Kidney capillary endothelial cell (primary cell): ENCODE measurements at regions not wholly inside any gene's neighbourhood (a gene's known extent, or its start where the extent isn't known, plus 50 kb on each side); places are given as distances from the start of the nearest gene placed in this dataset.
"Not testable (repeated sequence)": the region's sequence is repeated elsewhere in the genome, so short reads cannot be mapped to it uniquely, and the experiment has no call there.

ENCODE experiments used
- DNase-seq: peaks from one replicate; pipeline ENCODE4 v3.0.0-alpha.2; 2018; ENCODE audit warnings: low spot score

- DNase-seq: no peak
These were observed 1259.0 kb upstream of the GOT2 start for GRCh38 chr16:59993101-59993500.

DNA sequence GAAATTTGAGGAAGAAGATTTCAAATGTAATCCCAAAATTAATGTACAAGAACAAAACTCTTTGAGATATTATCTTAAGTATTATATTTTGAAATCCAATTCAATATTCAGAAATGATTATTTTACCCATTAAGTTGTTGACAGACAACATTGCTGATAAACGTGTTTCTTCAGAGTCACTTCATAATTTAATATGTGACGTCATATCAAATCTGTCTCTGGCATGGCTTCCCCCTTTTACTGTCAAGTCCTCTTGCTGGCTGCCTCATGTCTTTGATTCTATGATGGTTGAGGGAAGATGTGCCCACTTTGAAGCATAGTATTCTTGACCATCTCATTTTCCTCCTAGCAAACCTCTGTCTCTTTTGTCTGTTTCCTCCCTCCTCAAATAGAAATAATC lies 1257.1 kb upstream of the GOT2 start:
- DNase-seq: no peak

DNA sequence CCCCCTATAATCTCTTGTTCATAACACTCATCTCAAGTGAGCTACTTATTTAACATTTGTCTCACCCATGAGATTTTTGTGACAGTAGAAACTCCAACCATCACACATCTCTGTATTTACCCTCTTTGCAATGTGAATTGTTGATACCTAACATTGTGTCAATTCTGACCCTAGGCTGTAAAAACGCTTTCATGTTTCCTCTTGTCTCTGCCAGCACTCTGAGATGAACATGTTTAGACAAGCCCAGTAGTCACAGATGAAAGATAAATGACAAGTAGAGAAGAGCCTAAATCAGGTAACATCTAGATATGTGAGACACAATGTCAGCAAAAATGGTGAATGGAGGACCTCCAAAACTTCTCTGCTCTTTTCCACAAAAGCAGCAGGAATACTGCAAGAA lies 1254.5 kb upstream of the GOT2 start:
- DNase-seq: no peak

GRCh38 chr16:59975953-59976352 lies 1241.8 kb upstream of the GOT2 start:
- no peak for DNase-seq

- DNase-seq: no peak
These were observed 1239.8 kb upstream of the GOT2 start for GRCh38 chr16:59973966-59974365.

GRCh38 chr16:59971264-59971663 lies 1237.1 kb upstream of the GOT2 start:
- DNase-seq: peak; percentile 36

DNA sequence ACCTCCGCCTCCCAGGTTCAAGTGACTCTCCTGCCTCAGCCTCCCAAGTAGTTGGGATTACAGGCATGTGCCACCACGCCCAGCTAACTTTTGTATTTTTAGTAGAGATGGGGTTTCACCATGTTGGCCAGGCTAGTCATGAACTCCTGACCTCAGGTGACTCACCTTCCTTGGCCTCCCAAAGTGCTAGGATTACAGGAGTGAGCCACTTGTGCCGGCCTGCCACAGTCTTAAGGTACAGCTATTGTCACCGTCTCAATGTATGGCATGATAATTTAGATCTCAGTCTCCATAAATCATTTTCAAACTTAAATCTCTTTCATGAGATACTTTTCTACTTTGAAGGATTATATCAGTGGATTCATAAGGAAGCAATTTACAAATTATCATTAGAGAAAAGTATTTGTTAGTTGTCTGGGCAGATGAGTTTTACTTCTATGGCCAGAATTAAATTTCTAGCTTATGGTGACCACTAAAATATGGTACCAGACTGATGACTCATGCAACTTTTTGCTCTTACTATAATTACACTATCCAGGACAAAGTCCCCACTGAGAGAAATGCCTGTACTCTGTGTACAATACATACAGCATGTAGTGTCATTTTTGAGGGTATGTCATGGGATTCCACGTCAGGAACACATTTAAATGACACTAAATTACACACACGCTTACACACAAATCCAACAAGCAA lies 1230.3 kb upstream of the GOT2 start:
- no peak for DNase-seq

DNA sequence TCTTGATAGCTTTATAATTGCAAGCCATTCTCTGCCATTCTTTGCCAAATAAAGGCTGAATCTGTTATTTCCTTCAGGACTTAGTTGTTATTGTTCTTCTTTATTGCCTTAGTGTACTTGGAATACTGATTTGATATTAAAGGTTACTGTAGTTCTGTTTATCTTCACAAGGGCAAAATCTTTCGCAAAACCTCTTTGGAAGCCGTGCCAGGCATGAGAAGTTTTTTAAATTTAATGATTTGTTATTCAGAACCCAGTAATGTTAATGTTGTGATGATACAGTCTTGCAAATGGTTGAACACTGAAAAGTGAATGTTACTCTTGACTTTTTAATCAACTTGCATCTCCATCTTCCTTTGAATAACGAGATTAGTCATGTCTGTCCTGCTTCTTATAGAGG lies 1225.2 kb upstream of the GOT2 start:
- no peak for DNase-seq

- no peak for DNase-seq
These were observed 1216.3 kb upstream of the GOT2 start for GRCh38 chr16:59950431-59950830.

GRCh38 chr16:59944041-59944440 lies 1209.9 kb upstream of the GOT2 start:
- not testable (repeated sequence) for DNase-seq

DNA sequence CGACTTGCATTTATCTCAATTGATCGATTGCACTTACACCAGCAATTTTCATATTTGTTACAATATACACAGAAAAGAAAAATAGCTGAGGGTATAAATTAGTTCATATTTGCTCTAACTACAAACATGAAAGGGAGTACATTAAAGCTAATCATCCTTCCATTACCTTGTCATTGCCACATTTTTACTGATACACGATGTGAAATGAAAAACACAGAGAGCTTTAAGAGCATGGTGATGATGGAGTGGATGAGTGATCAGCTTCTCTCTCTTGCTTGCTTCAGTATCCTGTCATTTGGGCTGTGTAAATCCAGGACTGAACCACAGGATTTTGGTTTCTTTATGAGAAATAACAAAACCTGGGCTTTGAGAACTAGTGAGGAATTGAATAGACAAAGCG lies 1207.5 kb upstream of the GOT2 start:
- DNase-seq: no peak

DNA sequence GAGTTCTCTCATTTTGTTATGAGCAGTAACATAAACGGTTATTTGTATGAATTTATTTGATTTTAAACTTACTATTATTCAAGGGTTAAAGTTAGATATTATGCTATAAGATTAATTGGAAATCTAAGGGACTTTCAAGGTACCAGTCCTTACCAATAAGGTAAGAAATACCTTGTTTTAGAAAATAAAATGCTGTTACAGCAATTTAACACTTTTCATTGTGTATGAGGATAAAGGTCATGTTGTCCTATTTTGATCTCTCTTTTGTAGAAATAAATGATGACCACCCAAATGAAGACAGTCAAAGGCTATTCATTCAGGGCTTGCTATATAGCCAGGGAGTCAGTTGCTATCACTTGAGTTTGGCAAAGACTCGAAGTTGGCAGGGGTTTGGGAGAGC lies 1185.9 kb upstream of the GOT2 start:
- DNase-seq: no peak

- no peak for DNase-seq
These were observed 1179.5 kb upstream of the GOT2 start for GRCh38 chr16:59913666-59914065.

DNA sequence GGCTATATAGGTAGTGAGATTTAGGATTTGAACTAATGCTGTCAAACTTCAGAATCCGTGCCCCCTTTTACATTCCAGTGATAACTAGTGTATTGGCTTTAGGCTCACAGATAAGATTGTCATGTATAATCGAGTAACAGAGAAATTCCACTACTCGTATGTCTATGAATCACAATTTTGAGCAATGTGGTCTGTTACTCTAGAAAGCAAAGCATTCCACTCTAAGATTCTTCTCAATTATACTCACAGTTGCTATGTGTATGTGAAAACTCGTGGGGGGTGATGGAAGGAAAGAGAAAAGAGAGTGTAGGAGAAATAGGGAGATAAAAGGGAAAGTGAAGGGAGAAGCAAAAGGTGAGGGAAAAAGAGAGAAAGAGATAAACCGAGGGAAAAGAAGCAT lies 1175.1 kb upstream of the GOT2 start:
- DNase-seq: no peak

GRCh38 chr16:59907611-59908010 lies 1173.5 kb upstream of the GOT2 start:
- no peak for DNase-seq

DNA sequence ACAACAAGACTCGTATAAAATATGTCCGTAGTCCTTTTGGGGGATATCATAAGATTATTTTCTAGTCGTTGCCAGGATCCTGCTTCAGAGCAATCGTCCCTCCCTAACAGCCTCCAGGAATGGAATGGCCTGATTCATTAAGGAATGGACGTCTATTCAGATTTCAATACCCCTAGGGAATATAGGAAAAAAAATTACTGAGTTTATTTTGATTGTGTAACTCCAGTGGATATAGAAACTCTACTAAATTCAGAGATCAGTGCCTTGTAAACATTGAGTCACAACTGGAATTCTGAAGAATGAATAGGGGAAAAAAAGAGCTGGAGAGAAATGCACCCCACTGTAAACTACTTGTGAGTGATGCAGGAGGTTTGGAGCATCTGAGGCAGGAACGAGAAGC lies 1171.5 kb upstream of the GOT2 start:
- no peak for DNase-seq

DNA sequence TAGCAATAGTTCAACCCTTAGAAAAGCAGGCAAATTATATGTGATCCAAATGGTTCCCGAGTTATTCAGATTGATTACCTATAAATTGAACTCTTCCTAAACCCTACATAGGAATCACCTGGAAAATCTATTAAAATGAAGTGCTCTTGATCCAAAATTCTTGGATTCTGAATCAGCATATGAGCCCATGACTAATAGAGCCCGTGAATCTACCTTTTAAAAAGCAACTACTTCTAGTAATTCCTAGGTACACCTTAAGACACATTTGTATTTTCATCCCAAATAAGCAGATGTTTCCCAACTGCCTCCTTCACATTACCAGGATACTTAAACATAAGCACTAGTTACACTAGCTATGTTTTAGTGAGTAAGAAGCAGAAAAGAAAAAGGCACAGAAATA lies 1171.0 kb upstream of the GOT2 start:
- no peak for DNase-seq

DNA sequence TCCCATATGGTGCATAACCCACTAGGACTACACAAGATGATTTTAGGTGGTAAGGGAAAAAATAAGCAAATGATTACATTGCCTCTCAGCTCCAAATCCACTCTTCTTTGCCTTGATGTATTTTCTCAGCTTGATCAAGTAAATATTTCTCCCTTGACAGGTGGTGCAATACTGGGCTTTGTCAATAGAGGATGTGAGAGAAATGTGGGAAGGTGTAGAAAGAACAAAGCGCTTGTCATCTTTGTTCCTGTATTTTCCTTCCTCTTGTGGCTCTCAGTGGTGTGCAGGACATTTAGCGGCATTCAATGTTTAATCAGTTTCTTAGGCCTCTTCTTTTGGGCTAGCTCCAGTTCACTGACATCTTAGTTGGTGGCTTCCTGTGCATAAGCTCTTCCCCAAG lies 1165.8 kb upstream of the GOT2 start:
- DNase-seq: no peak

- DNase-seq: no peak
These were observed 1158.3 kb upstream of the GOT2 start for GRCh38 chr16:59892376-59892775.

- DNase-seq: no peak
These were observed 1153.7 kb upstream of the GOT2 start for GRCh38 chr16:59887856-59888255.

DNA sequence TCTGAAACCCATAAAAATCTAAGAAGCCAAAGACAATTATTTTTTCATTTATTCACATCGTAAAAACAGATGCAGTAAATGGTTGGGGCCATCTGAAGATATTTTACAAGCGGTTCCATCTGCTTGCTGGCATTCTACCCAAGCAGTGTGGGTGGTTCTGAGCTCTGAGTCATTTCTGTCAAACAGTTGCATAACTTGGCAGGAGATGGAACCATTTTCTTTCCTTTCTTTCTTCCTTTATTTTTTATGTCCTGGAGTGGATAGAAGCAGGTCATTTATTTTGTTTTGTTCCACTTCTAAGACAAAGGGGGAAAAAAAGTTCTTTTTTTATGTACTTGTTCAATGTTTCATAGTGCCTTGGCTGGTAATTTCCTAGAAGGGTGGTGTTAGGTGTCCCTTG lies 1151.9 kb upstream of the GOT2 start:
- DNase-seq: no peak

DNA sequence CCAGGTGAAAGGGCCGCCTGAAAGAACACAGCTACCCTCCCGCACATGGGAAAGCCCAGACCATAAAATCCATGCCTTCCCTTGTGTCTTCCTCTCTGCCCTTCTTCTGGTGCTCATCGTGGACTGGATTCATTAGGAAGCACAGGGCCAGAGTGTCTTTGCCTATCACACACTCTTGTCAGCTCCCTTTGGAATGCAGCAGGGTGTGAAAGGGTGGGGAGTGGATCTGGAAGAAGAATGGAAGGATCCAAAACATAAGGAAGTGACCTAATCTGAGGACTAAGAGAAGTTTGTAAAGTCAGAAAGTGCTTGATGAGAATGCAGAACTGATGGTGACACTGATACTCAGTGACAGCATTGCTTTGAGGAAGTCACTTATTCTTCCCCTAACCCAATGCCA lies 1147.3 kb upstream of the GOT2 start:
- no peak for DNase-seq

DNA sequence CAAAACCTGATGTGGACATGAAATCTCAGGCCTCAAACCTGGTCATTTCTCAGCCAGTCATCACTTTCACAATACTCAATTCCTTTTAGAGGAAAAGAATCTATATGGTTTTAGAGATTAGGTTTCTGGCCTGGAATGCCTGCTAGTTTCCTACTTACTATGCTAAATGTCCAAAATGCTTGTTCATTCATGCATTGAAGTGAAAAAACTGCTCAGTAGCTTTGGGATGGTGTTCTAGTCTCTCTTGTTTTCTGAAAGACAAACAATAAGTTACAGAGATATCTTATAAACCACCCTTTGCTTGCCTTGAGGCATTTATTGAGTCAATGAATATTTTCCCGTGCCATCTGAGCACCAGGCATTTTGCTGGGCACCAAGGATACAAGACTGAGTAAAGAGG lies 1146.5 kb upstream of the GOT2 start:
- no peak for DNase-seq

- no peak for DNase-seq
These were observed 1144.9 kb upstream of the GOT2 start for GRCh38 chr16:59878999-59879398.

- DNase-seq: peak; percentile 45
These were observed 1144.4 kb upstream of the GOT2 start for GRCh38 chr16:59878479-59878878.
